NCI-H2029 (cell line): ENCODE measurements at regions not wholly inside any gene's neighbourhood (a gene's known extent, or its start where the extent isn't known, plus 50 kb on each side); places are given as distances from the start of the nearest gene placed in this dataset.

Experiments
- DNase-seq: peaks from one replicate; lab custom pipeline; 2025; lab: John Stamatoyannopoulos, UW

- DNase-seq: no peak
Measured at GRCh38 chr16:73683804-73684203, 612.8 kb upstream of the PSMD7 start.

- DNase-seq: no peak
Measured at GRCh38 chr16:73672135-73672534, 624.2 kb upstream of the ZFHX3 start.

GRCh38 chr16:73670836-73671820 is 623.2 kb upstream of the ZFHX3 start:
- no peak for DNase-seq

- DNase-seq: no peak
Measured at GRCh38 chr16:73669535-73670274, 621.8 kb upstream of the ZFHX3 start.

GRCh38 chr16:73663720-73664119 is 615.8 kb upstream of the ZFHX3 start:
- no peak for DNase-seq

- no peak for DNase-seq
Measured at GRCh38 chr16:73636196-73636595, 588.3 kb upstream of the ZFHX3 start.

- DNase-seq: no peak
Measured at GRCh38 chr16:73629011-73629410, 581.1 kb upstream of the ZFHX3 start.

GRCh38 chr16:73617738-73618137 is 569.8 kb upstream of the ZFHX3 start:
- no peak for DNase-seq

GRCh38 chr16:73616770-73617169 is 568.8 kb upstream of the ZFHX3 start:
- no peak for DNase-seq

GRCh38 chr16:73616166-73616753 is 568.3 kb upstream of the ZFHX3 start:
- no peak for DNase-seq

- no peak for DNase-seq
Measured at GRCh38 chr16:73615071-73615940, 567.4 kb upstream of the ZFHX3 start.

GRCh38 chr16:73614131-73614530 is 566.2 kb upstream of the ZFHX3 start:
- no peak for DNase-seq

GRCh38 chr16:73610605-73611156 is 562.8 kb upstream of the ZFHX3 start:
- no peak for DNase-seq

- DNase-seq: no peak
Measured at GRCh38 chr16:73610160-73610559, 562.2 kb upstream of the ZFHX3 start.

GRCh38 chr16:73608911-73609310 is 561.0 kb upstream of the ZFHX3 start:
- no peak for DNase-seq

- DNase-seq: no peak
Measured at GRCh38 chr16:73605309-73605708, 557.4 kb upstream of the ZFHX3 start.

GRCh38 chr16:73601911-73602310 is 554.0 kb upstream of the ZFHX3 start:
- DNase-seq: no peak

GRCh38 chr16:73599870-73600269 is 551.9 kb upstream of the ZFHX3 start:
- DNase-seq: no peak

- no peak for DNase-seq
Measured at GRCh38 chr16:73599351-73599750, 551.4 kb upstream of the ZFHX3 start.

GRCh38 chr16:73584157-73584556 is 536.2 kb upstream of the ZFHX3 start:
- DNase-seq: no peak

GRCh38 chr16:73572135-73572828 is 524.4 kb upstream of the ZFHX3 start:
- no peak for DNase-seq
